ENCODE measurements at regions not wholly inside any gene's neighbourhood (a gene's known extent, or its start where the extent isn't known, plus 50 kb on each side); places are given as distances from the start of the nearest gene placed in this dataset.

DNA sequence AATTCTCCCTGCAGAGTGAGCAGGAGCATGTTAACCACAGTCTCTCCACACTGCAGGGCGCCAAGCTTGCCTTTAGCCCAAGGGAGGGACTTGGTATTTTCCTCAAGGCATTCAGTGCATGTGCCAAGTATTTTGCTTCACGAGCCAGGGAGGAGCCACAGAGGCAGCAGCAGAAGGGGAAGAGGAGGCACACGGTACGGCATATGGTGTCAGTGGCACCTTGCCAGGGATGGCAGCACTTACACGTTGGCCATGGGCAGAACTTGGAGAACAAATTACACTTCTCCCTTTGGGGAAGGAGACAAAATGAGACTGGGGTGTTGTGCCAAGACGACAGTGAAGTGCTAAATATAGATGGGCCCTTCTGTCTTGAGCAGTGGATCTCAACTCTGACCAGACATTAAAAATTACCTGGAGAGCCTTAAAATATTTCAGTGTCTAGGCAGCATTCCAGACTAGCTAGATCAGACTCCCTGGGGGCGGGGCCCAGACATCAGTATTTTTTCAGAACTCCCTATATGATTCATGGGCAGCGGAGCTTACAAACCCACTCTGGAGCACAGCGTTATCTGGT lies 155.8 kb downstream of the DRD1 start:
- no peaks in the 10 kb centered on the region for H3K4me1 ChIP-seq (ENCODE audit: insufficient read depth, low read length, poor library complexity, severe bottlenecking)
- no peaks in the 10 kb centered on the region for H3K27me3 ChIP-seq (ENCODE audit: insufficient read depth, low read length, poor library complexity, severe bottlenecking)
- H3K79me2 ChIP-seq (ENCODE audit: insufficient read depth, low read length), result no peaks in the 10 kb centered on the region
- no peak overlapping the region for H3K9ac ChIP-seq (ENCODE audit: low read depth, low read length, poor library complexity, severe bottlenecking)
- no peak overlapping the region for H3K4me2 ChIP-seq (ENCODE audit: low read depth, low read length, poor library complexity, severe bottlenecking)
- H3K9me2 ChIP-seq (replicated peaks; ENCODE audit: low read depth, low read length), result no peaks in the 10 kb centered on the region
- H3K36me3 ChIP-seq (ENCODE audit: insufficient read depth, low read length), result no peaks in the 10 kb centered on the region
- no peaks in the 10 kb centered on the region for H3F3A ChIP-seq (ENCODE audit: low read depth)
- H2AFZ ChIP-seq (ENCODE audit: low read length), result no peak overlapping the region
- TF ChIP-seq EZH2phosphoT487 (IDR thresholded peaks at IDR 0.05; ENCODE audit: borderline replicate concordance), result no peak
- TF ChIP-seq, protein P1, sequence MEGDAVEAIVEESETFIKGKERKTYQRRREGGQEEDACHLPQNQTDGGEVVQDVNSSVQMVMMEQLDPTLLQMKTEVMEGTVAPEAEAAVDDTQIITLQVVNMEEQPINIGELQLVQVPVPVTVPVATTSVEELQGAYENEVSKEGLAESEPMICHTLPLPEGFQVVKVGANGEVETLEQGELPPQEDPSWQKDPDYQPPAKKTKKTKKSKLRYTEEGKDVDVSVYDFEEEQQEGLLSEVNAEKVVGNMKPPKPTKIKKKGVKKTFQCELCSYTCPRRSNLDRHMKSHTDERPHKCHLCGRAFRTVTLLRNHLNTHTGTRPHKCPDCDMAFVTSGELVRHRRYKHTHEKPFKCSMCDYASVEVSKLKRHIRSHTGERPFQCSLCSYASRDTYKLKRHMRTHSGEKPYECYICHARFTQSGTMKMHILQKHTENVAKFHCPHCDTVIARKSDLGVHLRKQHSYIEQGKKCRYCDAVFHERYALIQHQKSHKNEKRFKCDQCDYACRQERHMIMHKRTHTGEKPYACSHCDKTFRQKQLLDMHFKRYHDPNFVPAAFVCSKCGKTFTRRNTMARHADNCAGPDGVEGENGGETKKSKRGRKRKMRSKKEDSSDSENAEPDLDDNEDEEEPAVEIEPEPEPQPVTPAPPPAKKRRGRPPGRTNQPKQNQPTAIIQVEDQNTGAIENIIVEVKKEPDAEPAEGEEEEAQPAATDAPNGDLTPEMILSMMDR (conservative IDR thresholded peaks at IDR 0.05; ENCODE audit: low read length), result no peak
- H3K4me3 ChIP-seq (ENCODE audit: low read length, poor library complexity, severe bottlenecking), result no peak overlapping the region
- no peaks in the 10 kb centered on the region for H4K20me1 ChIP-seq (ENCODE audit: insufficient read depth, low read length, poor library complexity, severe bottlenecking)
- no peaks in the 10 kb centered on the region for H3K9me3 ChIP-seq (ENCODE audit: insufficient read depth, low read depth, low read length)

DNA sequence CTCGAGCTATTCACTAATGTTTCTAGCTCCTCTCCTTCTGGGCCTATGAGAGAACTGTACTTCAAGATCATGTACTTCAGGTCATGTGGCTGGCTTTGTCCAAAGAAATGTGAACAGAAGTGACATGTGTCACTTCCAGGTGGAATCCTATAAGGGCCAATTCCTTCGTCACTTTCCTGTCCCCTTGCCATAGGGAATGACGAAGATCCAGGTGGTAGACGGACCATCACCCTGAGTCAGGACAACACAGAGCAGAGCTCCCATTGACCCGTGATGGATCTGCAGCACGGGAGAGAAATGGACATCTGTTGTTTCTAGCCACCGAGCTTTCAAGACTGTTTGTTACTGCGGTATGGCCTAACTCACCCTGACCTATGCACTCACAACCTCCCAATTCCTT lies 157.0 kb downstream of the DRD1 start:
- no peaks in the 10 kb centered on the region for H4K20me1 ChIP-seq (ENCODE audit: insufficient read depth, low read length, poor library complexity, severe bottlenecking)
- no peak overlapping the region for H3K4me3 ChIP-seq (ENCODE audit: low read length, poor library complexity, severe bottlenecking)
- H3K4me1 ChIP-seq (ENCODE audit: insufficient read depth, low read length, poor library complexity, severe bottlenecking), result no peaks in the 10 kb centered on the region
- H3K4me2 ChIP-seq (ENCODE audit: low read depth, low read length, poor library complexity, severe bottlenecking), result no peak overlapping the region
- H3K27me3 ChIP-seq (ENCODE audit: insufficient read depth, low read length, poor library complexity, severe bottlenecking), result no peaks in the 10 kb centered on the region
- H3K79me2 ChIP-seq (ENCODE audit: insufficient read depth, low read length), result no peaks in the 10 kb centered on the region
- H3K9me2 ChIP-seq (replicated peaks; ENCODE audit: low read depth, low read length), result no peaks in the 10 kb centered on the region
- no peak overlapping the region for H2AFZ ChIP-seq (ENCODE audit: low read length)
- TF ChIP-seq, protein P1 (conservative IDR thresholded peaks at IDR 0.05; ENCODE audit: low read length), result no peak
- no peak for TF ChIP-seq EZH2phosphoT487 (IDR thresholded peaks at IDR 0.05; ENCODE audit: borderline replicate concordance)
- no peaks in the 10 kb centered on the region for H3K36me3 ChIP-seq (ENCODE audit: insufficient read depth, low read length)
- H3F3A ChIP-seq (ENCODE audit: low read depth), result no peaks in the 10 kb centered on the region
- H3K9ac ChIP-seq (ENCODE audit: low read depth, low read length, poor library complexity, severe bottlenecking), result no peak overlapping the region
- no peaks in the 10 kb centered on the region for H3K9me3 ChIP-seq (ENCODE audit: insufficient read depth, low read depth, low read length)

DNA sequence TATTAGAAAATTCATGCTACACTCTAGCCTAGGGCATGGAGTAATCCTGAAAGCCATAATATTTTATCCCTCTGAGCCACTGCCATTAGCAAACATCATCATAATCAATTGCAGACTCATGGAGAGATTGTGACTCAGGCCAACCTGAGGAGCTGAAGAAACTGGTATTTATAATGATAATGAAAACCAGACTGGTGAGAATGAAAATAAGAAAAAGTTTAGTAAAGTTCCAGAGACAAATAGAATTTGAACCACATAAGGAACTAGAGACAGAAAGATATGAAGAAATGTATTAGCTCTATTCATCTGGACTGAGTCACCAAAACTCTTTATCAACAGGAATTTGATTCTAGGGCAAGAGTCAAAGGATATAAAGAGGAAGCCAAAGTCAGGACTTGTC lies 158.7 kb downstream of the DRD1 start:
- H4K20me1 ChIP-seq (ENCODE audit: insufficient read depth, low read length, poor library complexity, severe bottlenecking), result no peaks in the 10 kb centered on the region
- TF ChIP-seq EZH2phosphoT487 (IDR thresholded peaks at IDR 0.05; ENCODE audit: borderline replicate concordance), result no peak
- TF ChIP-seq, protein P1 (conservative IDR thresholded peaks at IDR 0.05; ENCODE audit: low read length), result no peak
- no peaks in the 10 kb centered on the region for H3K36me3 ChIP-seq (ENCODE audit: insufficient read depth, low read length)
- H3F3A ChIP-seq (ENCODE audit: low read depth), result no peaks in the 10 kb centered on the region
- H3K4me1 ChIP-seq (ENCODE audit: insufficient read depth, low read length, poor library complexity, severe bottlenecking), result no peaks in the 10 kb centered on the region
- H3K9ac ChIP-seq (ENCODE audit: low read depth, low read length, poor library complexity, severe bottlenecking), result no peak overlapping the region
- H2AFZ ChIP-seq (ENCODE audit: low read length), result no peak overlapping the region
- no peak overlapping the region for H3K4me3 ChIP-seq (ENCODE audit: low read length, poor library complexity, severe bottlenecking)
- no peak overlapping the region for H3K4me2 ChIP-seq (ENCODE audit: low read depth, low read length, poor library complexity, severe bottlenecking)
- no peaks in the 10 kb centered on the region for H3K79me2 ChIP-seq (ENCODE audit: insufficient read depth, low read length)
- H3K9me3 ChIP-seq (ENCODE audit: insufficient read depth, low read depth, low read length), result no peaks in the 10 kb centered on the region
- no peaks in the 10 kb centered on the region for H3K27me3 ChIP-seq (ENCODE audit: insufficient read depth, low read length, poor library complexity, severe bottlenecking)
- no peaks in the 10 kb centered on the region for H3K9me2 ChIP-seq (replicated peaks; ENCODE audit: low read depth, low read length)
